ENCODE measurements at regions not wholly inside any gene's neighbourhood (a gene's known extent, or its start where the extent isn't known, plus 50 kb on each side); places are given as distances from the start of the nearest gene placed in this dataset.

GRCh38 chr20:2212456-2213015 lies 83.3 kb upstream of the TGM3 start:
- Histone ChIP-seq H3K4me3 (no peak overlapping the region), H3K9me2 (ENCODE audit: insufficient read depth) (no peaks in the 10 kb centered on the region), H3K4me1 (replicated peaks; ENCODE audit: insufficient read depth) (no peaks in the 10 kb centered on the region), H3K27me3 (ENCODE audit: insufficient read depth, low read depth) (peaks cover 38% of the 10 kb centered on the region), H2AFZ (no peak overlapping the region), H3K4me2 (no peak overlapping the region), H3K9me3 (ENCODE audit: insufficient read depth, low read depth) (no peaks in the 10 kb centered on the region), H3K36me3 (ENCODE audit: low read depth) (no peaks in the 10 kb centered on the region), H3K27ac (no peak overlapping the region), H3K79me2 (ENCODE audit: low read depth) (no peaks in the 10 kb centered on the region), H4K20me1 (ENCODE audit: insufficient read depth) (no peaks in the 10 kb centered on the region), H3F3A (ENCODE audit: insufficient read depth, low read depth) (no peaks in the 10 kb centered on the region)
- POLR2A ChIA-PET (ENCODE audit: unreplicated experiment) = no interaction called here
- intact Hi-C loops (cut with micrococcal nuclease; ENCODE audit: unreplicated experiment) = no loop called here
- BruUV-seq (replicated peaks) = no TSS peak
- no peak for DNase-seq
- CTCF ChIA-PET = no interaction called here
- TF ChIP-seq EZH2 (IDR thresholded peaks at IDR 0.05; ENCODE audit: low read depth) = no peak
- no peak for TF ChIP-seq CTCF (conservative IDR thresholded peaks at IDR 0.05)

DNA sequence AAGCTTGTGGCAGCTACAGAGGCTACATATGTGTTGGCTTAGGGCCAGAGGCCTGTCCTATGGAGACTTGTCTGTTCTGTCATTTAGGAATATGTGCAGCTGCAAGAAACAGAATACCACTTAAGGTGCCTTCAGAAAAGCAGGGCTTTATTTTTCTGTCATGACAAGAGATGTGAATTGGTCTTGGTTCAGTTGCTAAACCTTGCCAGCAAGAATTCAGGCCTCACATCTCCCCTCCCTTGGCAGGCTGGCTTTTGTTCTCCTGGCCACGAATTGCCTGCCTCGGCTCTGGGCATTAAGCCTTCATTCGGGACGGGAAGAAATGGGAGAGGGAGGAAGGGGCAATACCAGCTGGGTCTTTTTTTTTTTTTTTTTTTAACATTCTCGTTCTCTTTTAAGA lies 82.4 kb upstream of the TGM3 start:
- no peaks in the 10 kb centered on the region for H3F3A ChIP-seq (ENCODE audit: insufficient read depth, low read depth)
- no peaks in the 10 kb centered on the region for H3K36me3 ChIP-seq (ENCODE audit: low read depth)
- DNase-seq = no peak
- TF ChIP-seq EZH2 (IDR thresholded peaks at IDR 0.05; ENCODE audit: low read depth) (no peak), CTCF (conservative IDR thresholded peaks at IDR 0.05) (no peak)
- H3K27ac ChIP-seq = no peak overlapping the region
- no peaks in the 10 kb centered on the region for H3K4me1 ChIP-seq (replicated peaks; ENCODE audit: insufficient read depth)
- no TSS peak for BruUV-seq (replicated peaks)
- ChIA-PET CTCF (no interaction called here), POLR2A (ENCODE audit: unreplicated experiment) (no interaction called here)
- H3K9me3 ChIP-seq (ENCODE audit: insufficient read depth, low read depth) = no peaks in the 10 kb centered on the region
- no peaks in the 10 kb centered on the region for H3K79me2 ChIP-seq (ENCODE audit: low read depth)
- no peaks in the 10 kb centered on the region for H4K20me1 ChIP-seq (ENCODE audit: insufficient read depth)
- H3K4me2 ChIP-seq = no peak overlapping the region
- no peak overlapping the region for H3K4me3 ChIP-seq
- H3K27me3 ChIP-seq (ENCODE audit: insufficient read depth, low read depth) = peaks cover 32% of the 10 kb centered on the region
- intact Hi-C loops (cut with micrococcal nuclease; ENCODE audit: unreplicated experiment) = no loop called here
- H2AFZ ChIP-seq = no peak overlapping the region
- H3K9me2 ChIP-seq (ENCODE audit: insufficient read depth) = no peaks in the 10 kb centered on the region

DNA sequence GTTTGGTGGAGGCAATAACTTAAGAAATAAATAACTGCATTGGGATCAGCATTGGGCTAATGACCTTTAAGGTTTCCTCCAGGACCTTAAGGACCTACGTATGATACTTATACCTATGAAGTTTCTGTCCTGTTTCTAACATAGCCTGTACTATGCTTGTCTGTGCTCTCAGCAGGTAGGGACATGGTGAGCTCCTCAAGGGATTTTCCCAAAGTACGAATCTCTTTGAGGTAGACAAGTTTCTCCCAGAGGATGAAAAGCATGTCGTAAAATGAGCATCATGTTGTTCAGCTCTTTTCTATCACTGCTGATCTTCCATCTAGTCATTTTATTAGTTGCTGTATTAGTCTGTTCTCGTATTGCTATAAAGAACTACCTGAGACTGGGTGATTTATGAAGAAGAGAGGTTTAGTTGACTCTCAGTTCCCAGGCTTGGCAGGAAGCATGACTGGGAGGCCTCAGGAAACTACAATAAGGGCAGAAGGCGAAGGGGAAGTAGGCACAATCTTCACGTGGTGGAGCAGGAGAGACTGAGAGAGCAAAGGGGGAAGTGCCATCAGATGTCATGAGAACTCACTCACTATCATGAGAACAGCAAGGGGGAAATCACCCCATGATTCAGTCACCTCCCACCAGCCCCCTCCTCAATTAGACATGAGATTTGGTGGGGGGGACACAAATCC lies 77.8 kb upstream of the TGM3 start:
- Histone ChIP-seq H4K20me1 (ENCODE audit: insufficient read depth) (no peaks in the 10 kb centered on the region), H3K9me2 (ENCODE audit: insufficient read depth) (no peaks in the 10 kb centered on the region), H3K4me3 (no peak overlapping the region), H3K27me3 (ENCODE audit: insufficient read depth, low read depth) (peaks cover 7% of the 10 kb centered on the region), H3K79me2 (ENCODE audit: low read depth) (no peaks in the 10 kb centered on the region), H3K4me2 (no peak overlapping the region), H2AFZ (no peak overlapping the region), H3K36me3 (ENCODE audit: low read depth) (no peaks in the 10 kb centered on the region), H3K9me3 (ENCODE audit: insufficient read depth, low read depth) (0 out of 2 replicates have a peak, but pooled peaks cover 8% of the 10 kb centered on the region), H3K4me1 (replicated peaks; ENCODE audit: insufficient read depth) (no peaks in the 10 kb centered on the region), H3K27ac (no peak overlapping the region), H3F3A (ENCODE audit: insufficient read depth, low read depth) (no peaks in the 10 kb centered on the region)
- ChIA-PET CTCF (no interaction called here), POLR2A (ENCODE audit: unreplicated experiment) (interaction anchor here (0.5 kb wide), 1 partner anchor 434 kb away, joined by 5 read pairs; no protein-coding TSS in a partner anchor)
- no peak for DNase-seq
- no TSS peak for BruUV-seq (replicated peaks)
- intact Hi-C loops (cut with micrococcal nuclease; ENCODE audit: unreplicated experiment) = no loop called here
- TF ChIP-seq EZH2 (IDR thresholded peaks at IDR 0.05; ENCODE audit: low read depth) = no peak
- TF ChIP-seq CTCF (conservative IDR thresholded peaks at IDR 0.05) = no peak

All from PC-9 (cell line).